Dedifferentiated amniotic fluid mesenchymal stem cell (primary cell): ENCODE measurements at regions not wholly inside any gene's neighbourhood (a gene's known extent, or its start where the extent isn't known, plus 50 kb on each side); places are given as distances from the start of the nearest gene placed in this dataset.

Source experiments
- DNase-seq: peaks from one replicate; pipeline ENCODE4 v3.0.0-alpha.2; 2016; ENCODE audit errors: extremely low spot score

- no peak for DNase-seq
Observed at GRCh38 chr12:105843986-105844760, 294.6 kb downstream of the NUAK1 start.

- no peak for DNase-seq
Observed at GRCh38 chr12:105846331-105846730, 292.4 kb downstream of the NUAK1 start.

DNA sequence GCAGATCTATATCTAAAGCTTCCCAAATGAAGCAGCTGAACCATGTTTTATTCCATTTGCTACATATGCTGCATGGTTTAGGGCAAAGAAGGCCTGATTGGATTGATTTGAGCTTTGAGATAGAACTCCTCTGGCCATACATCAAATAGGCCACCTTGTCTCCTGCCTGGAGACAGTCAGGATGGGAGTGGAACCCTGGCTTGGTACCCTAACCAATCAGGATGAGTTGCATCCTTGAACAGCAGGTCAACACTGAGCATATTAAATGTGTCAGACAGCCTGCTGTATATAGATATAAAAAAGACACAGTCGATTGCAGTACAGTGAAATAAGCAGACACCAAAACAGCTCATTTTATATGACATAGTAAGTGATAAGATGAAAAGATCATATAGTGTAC is 291.7 kb downstream of the NUAK1 start:
- no peak for DNase-seq

DNA sequence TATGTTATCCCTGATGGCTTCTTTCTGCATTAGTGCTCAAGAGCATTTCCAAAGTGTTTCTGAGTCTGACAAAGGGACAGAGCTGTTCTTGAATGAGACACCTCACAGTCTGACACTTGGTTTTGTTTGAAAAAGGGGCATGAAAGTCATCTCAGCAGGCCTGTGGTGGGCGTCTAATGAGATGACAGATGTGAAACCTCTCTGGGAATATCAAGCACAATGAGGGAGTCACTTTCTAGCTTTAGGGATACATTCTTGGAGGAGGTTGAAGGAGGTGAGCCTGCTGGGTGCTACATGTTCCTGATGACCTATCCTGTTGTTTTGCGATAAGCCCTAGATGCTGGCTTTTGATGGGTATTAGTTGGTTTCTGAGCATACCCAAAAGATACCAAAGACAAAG is 290.5 kb downstream of the NUAK1 start:
- DNase-seq = no peak

- DNase-seq = no peak
Observed at GRCh38 chr12:105850103-105850968, 288.4 kb downstream of the NUAK1 start.

GRCh38 chr12:105852496-105852895 is 286.3 kb downstream of the NUAK1 start:
- DNase-seq = no peak

DNA sequence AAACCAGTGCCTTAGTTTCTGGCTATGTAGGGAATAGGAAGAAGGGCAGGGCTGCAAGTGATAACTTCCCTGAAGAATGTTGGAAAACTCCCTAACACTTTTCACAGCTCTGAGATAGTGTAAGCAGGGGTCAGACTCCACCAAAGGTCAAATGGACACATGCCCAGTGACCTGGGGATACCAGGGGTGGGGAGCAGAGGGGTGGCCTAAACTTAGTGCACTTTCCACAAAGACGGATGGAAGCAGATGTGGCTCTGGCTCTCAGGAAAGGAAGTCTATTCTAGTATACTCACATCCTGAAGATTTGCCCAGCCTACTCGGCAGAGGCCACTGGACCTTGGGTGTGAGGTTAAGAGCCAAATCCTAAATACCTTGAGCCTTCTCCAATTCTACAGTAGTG is 285.8 kb downstream of the NUAK1 start:
- DNase-seq = no peak

DNA sequence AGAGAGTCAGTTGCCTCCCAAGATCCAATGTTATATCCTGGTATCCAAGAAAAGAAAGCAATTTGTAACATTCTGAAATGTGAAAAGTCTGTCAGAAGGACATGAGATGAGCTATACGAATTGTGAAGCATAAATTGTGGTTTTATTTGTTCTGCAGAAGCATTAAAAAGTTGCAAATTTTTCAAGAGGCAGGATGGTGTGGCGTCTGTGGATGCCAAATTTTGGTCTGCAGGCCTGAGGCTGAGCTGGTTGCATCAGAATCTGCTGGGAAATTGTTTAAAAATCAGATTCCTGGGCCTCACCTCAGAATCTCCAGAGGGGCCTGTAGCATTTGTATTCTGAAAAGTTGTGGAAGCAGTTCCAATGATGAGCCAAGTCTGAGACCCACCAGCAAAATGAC is 284.7 kb downstream of the NUAK1 start:
- no peak for DNase-seq

GRCh38 chr12:105855361-105856047 is 283.2 kb downstream of the NUAK1 start:
- DNase-seq = no peak

DNA sequence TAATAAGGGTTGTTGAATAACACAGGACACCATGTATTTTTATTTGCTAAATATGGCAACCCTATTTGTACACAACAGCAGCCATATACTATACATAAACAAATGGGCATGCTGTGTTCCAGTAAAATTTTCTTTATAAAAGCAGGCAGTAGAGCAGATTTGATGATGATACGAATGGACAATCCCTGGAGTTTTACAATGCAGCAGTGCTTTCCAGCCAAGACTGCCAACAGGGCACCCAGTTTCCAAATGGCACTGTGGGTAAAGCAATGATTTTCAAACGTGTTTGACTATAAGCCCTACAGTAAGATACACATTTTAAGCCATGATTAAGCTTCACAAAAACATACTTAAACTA is 282.7 kb downstream of the NUAK1 start:
- DNase-seq = no peak

- no peak for DNase-seq
Observed at GRCh38 chr12:105858981-105859710, 279.6 kb downstream of the NUAK1 start.

DNA sequence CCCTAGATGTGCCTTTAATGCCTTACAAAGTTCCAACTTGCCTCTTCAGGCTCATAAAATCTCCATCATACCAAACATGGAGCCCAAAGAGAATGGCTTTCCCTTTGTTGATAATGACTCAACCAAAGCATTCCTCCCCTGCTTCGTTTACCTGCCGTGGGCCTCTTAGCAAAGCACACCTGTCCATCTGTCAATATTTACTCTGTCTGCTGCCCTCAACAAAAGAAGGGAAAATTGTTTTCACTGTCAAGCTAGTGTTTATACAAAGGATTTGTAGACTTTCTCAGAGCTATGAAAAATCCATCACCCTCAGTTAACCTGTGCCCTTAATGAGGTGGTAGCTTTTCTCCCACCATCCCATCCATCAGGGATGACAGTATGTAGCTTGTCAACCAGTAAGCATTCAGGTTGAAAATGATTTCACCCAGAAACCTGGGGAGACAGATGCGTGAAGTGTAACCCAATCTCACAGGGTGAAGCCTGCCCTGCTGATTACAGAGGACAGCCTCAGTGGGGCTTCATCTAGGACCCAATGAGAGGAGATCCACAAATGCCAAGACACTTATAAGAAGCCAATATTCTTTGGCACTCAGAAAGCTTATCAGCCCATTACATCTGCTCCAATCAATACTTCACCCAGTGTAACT is 278.1 kb downstream of the NUAK1 start:
- DNase-seq = no peak

DNA sequence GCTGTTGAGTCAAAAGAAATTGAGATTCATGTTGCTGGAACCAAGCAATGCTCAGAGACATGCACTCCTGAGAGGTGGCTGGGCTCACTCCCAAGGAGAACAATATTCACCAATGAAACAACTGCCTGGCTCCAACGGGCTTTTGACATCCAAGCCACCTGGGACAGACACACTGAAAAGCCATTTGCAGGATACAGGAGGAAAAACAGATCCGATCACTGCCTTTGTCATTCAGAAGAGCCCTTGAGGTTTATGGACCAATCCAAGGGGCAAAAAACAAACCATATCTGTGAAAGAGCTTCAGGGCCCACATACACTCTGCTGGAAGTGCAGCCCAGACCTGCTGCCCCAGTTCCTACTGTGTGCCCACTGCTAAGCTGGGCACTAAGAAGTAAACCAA is 277.5 kb downstream of the NUAK1 start:
- no peak for DNase-seq

DNA sequence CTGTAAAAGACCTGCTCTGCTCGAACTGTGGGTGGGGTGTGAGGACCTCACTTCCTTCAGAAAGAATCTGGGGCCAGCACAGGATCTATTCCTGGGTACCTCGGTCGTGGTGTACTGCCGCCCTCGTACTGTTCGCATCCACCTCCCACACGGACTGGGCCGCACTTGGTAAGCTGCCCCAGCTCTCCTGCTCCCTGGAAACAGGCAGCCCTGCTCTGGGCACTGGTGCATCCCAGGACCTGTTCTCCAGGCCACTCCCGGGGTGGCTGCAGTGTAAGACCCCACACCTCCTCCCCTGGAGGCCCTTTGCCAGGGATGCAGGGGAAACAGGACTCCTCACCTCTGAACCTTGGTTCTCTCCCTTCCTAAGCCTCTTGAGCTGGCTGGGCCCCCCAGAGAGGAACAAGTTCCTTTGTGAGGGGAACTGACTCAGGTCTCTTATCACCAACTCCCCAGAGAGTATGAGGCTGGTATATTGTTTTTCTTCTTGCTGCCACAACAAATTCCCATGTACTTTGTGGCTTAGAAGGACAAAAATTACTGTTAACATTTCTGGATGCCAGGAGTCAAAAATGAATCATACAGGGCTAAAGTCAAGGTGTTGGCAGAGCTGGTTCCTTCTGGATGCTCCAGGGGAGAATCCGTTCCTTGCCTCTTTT is 276.5 kb downstream of the NUAK1 start:
- DNase-seq = no peak

DNA sequence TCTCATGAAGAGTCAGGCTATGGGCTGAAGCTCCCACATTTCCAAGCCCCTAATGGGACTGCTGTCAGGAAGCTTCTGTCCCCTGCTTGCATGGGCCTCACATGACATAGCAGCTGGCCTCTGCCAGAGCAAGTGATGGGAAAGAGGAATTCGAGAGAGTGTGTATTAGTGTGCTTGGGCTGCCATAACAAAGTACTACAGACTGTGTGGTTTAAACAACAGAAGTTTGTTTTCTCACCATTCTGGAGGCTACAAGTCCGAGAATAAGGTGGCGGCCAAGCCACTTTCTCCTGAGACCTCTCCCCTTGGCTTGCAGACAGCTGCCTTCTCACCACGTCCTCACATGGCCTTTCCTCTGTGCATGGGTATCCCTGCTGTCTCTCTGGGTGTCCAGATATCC is 274.4 kb downstream of the NUAK1 start:
- DNase-seq = no peak

- no peak for DNase-seq
Observed at GRCh38 chr12:105864901-105865300, 273.9 kb downstream of the NUAK1 start.

DNA sequence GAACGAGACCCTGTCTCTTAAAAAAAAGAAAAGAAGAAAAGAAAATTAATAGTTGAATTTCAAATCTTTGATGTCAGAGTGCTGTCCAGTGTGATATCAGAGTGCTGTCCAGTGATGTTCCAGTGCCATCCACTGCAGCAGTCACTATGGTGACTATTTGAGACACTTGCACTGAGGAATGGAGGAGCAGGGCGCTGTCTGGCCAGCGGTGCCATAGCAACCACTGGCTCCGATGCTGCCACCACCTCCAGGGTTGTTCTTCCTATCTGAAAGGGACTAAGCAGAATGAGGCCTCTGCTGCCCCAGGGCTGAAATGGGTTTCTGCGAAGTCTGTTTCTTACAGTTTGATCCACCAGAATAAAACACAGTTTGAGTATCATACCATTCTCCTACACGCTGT is 272.9 kb downstream of the NUAK1 start:
- DNase-seq = no peak

- DNase-seq = no peak
Observed at GRCh38 chr12:105874121-105874520, 264.6 kb downstream of the NUAK1 start.

DNA sequence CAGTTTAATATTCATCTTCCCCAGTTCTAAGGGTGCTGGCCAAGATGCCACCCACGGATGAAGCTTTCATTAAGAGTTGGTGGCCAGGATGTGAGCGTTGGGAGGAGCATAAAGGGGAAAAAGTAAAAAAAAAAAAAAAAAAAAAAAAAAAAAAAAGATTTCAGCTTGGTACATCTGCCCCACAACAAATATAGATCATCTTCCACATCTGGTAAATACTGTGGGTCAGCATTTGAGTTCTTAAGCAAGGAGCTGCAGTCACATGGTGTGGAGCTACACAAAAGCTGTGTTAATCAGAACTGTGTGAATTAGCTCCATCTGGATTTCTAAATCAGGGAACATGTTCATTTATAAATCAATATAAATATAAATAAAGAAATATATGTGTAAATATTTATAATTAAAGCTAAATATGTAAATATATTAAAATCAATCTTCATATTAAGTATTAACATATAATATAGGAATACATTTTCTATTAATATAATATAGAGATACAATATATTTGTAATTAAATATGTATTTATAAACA is 262.3 kb downstream of the NUAK1 start:
- no peak for DNase-seq

DNA sequence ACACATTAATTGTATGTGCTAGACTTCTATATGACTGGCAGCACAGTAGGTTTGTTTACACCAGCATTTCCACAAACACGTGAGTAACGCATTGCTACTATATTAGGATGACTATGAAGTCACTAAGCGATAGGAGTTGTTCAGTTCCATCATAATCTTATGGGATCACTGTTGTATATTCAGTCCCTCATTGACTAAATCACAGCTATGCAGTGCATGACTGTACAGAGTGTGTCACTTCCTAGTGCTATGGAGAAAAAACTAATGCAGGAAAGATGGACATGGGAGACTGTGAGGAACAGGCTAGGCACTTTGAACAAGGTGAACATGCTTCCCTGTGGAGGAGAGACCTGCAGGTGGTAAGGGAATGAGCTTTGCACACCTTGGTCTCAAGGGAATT is 259.8 kb downstream of the NUAK1 start:
- no peak for DNase-seq
